ENCODE measurements at regions not wholly inside any gene's neighbourhood (a gene's known extent, or its start where the extent isn't known, plus 50 kb on each side); places are given as distances from the start of the nearest gene placed in this dataset.

DNA sequence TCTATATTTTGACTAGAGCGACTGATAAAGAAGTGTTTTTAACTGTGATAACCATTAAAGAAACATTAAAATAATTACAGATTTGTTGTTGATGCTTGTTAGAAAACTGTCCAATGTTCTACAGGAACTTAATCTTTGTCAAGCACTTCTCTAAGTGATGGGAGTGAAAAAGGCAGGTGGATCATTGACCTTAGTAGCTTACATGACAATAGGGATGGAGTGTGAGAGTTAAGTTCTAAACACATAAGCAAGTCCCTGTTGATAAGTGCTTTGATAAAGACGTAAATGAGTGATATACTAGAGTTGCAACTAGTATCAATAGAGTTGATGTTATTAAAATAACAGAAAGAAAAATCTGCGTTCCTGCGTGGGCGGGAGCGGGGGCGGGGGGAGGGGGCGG lies 931.5 kb upstream of the EPHA7 start:
- H3K4me2 ChIP-seq (replicated peaks; ENCODE audit: low read depth, low read length, poor library complexity, severe bottlenecking) = no peak overlapping the region
- no peaks in the 10 kb centered on the region for H3K36me3 ChIP-seq (replicated peaks in 1 of 2; ENCODE audit: control extremely low read depth in 1 of 2, control insufficient read depth in 1 of 2, extremely low read depth in 1 of 2, insufficient read depth in 2 of 2, low read length in 1 of 2)
- 74% methylated on average over 5 of the region's 8 CpGs for WGBS (ENCODE audit: insufficient coverage)
- no peaks in the 10 kb centered on the region for H3K27me3 Mint-ChIP-seq
- H3K9me3 Mint-ChIP-seq (ENCODE audit: insufficient read depth) = peaks cover 4% of the 10 kb centered on the region
- no peak for ATAC-seq (ENCODE audit: low read depth)
- H3K27ac Mint-ChIP-seq = no peak overlapping the region
- no peaks in the 10 kb centered on the region for H4K20me1 ChIP-seq (ENCODE audit: control insufficient read depth, insufficient read depth, low read length, poor library complexity, severe bottlenecking)
- intact Hi-C loops (cut with micrococcal nuclease) = no loop called here
- no peak overlapping the region for H3K4me3 Mint-ChIP-seq
- no peaks in the 10 kb centered on the region for H3K9me3 ChIP-seq (ENCODE audit: control extremely low read depth in 1 of 3, control insufficient read depth in 2 of 3, insufficient read depth in 1 of 3, low read length in 2 of 3)
- H3K4me1 Mint-ChIP-seq = no peaks in the 10 kb centered on the region
- no peak overlapping the region for H3K4me3 ChIP-seq (ENCODE audit: control extremely low read depth in 1 of 5, extremely low read depth in 1 of 5, insufficient read depth in 1 of 5, low read depth in 2 of 5, low read length in 4 of 5)
- H3K79me2 ChIP-seq (ENCODE audit: control insufficient read depth, insufficient read depth, low read length) = no peaks in the 10 kb centered on the region
- H2AFZ ChIP-seq (ENCODE audit: insufficient read depth, low read depth, low read length, poor library complexity, severe bottlenecking) = no peak overlapping the region
- H3K9ac ChIP-seq (ENCODE audit: low read length) = no peak overlapping the region
- POLR2A ChIA-PET = no interaction called here
- CTCF ChIA-PET = no interaction called here
- H3K27me3 ChIP-seq (replicated peaks in 1 of 4; ENCODE audit: control extremely low read depth in 1 of 4, control insufficient read depth in 3 of 4, insufficient read depth in 4 of 4, low read length in 3 of 4) = no peaks in the 10 kb centered on the region
- no peaks in the 10 kb centered on the region for H3K4me1 ChIP-seq (ENCODE audit: control insufficient read depth in 2 of 2, insufficient read depth in 2 of 2, low read length in 2 of 2)
- no peak overlapping the region for H3K27ac ChIP-seq (ENCODE audit: low read length in 2 of 2)
- no peak for DNase-seq
- no peak for TF ChIP-seq EZH2 (IDR thresholded peaks at IDR 0.05; ENCODE audit: borderline replicate concordance, insufficient read depth, low read depth, low read length, poor library complexity, severe bottlenecking)
- TF ChIP-seq, protein P1, sequence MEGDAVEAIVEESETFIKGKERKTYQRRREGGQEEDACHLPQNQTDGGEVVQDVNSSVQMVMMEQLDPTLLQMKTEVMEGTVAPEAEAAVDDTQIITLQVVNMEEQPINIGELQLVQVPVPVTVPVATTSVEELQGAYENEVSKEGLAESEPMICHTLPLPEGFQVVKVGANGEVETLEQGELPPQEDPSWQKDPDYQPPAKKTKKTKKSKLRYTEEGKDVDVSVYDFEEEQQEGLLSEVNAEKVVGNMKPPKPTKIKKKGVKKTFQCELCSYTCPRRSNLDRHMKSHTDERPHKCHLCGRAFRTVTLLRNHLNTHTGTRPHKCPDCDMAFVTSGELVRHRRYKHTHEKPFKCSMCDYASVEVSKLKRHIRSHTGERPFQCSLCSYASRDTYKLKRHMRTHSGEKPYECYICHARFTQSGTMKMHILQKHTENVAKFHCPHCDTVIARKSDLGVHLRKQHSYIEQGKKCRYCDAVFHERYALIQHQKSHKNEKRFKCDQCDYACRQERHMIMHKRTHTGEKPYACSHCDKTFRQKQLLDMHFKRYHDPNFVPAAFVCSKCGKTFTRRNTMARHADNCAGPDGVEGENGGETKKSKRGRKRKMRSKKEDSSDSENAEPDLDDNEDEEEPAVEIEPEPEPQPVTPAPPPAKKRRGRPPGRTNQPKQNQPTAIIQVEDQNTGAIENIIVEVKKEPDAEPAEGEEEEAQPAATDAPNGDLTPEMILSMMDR (IDR thresholded peaks at IDR 0.05) = no peak

DNA sequence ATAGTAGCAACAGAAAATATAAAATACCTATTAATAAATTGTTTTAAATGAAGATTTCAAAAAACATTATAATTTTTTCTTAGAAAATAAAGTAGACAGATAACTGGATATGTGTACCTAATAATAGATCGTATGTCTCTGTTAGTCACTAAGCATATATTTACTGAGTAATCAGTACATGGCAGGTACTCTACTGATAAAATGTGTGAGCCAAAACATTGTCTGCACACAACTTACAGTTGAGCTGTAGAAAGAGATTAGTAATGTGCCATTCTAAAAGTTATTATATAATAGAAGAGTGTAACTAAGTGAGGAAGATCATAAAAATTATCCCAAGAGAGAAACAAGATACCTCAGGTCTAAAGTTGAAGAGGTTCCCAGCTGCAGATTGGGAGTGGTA lies 929.9 kb upstream of the EPHA7 start:
- Mint-ChIP-seq H3K27me3 (no peaks in the 10 kb centered on the region), H3K27ac (no peak overlapping the region), H3K4me3 (no peak overlapping the region), H3K4me1 (no peaks in the 10 kb centered on the region), H3K9me3 (ENCODE audit: insufficient read depth) (peaks cover 2% of the 10 kb centered on the region)
- no peaks in the 10 kb centered on the region for H3K27me3 ChIP-seq (replicated peaks in 1 of 4; ENCODE audit: control extremely low read depth in 1 of 4, control insufficient read depth in 3 of 4, insufficient read depth in 4 of 4, low read length in 3 of 4)
- no peaks in the 10 kb centered on the region for H3K36me3 ChIP-seq (replicated peaks in 1 of 2; ENCODE audit: control extremely low read depth in 1 of 2, control insufficient read depth in 1 of 2, extremely low read depth in 1 of 2, insufficient read depth in 2 of 2, low read length in 1 of 2)
- WGBS (ENCODE audit: insufficient coverage) = no CpG with 5 or more reads among the region's 1 CpG
- no peak for ATAC-seq (ENCODE audit: low read depth)
- POLR2A ChIA-PET = no interaction called here
- no peak overlapping the region for H3K27ac ChIP-seq (ENCODE audit: low read length in 2 of 2)
- no peak overlapping the region for H3K4me2 ChIP-seq (replicated peaks; ENCODE audit: low read depth, low read length, poor library complexity, severe bottlenecking)
- no peaks in the 10 kb centered on the region for H4K20me1 ChIP-seq (ENCODE audit: control insufficient read depth, insufficient read depth, low read length, poor library complexity, severe bottlenecking)
- no peak overlapping the region for H3K9ac ChIP-seq (ENCODE audit: low read length)
- no peak overlapping the region for H2AFZ ChIP-seq (ENCODE audit: insufficient read depth, low read depth, low read length, poor library complexity, severe bottlenecking)
- H3K4me3 ChIP-seq (ENCODE audit: control extremely low read depth in 1 of 5, extremely low read depth in 1 of 5, insufficient read depth in 1 of 5, low read depth in 2 of 5, low read length in 4 of 5) = no peak overlapping the region
- CTCF ChIA-PET = no interaction called here
- DNase-seq = no peak
- intact Hi-C loops (cut with micrococcal nuclease) = no loop called here
- H3K9me3 ChIP-seq (ENCODE audit: control extremely low read depth in 1 of 3, control insufficient read depth in 2 of 3, insufficient read depth in 1 of 3, low read length in 2 of 3) = no peaks in the 10 kb centered on the region
- TF ChIP-seq, protein P1 (IDR thresholded peaks at IDR 0.05) = no peak
- no peak for TF ChIP-seq EZH2 (IDR thresholded peaks at IDR 0.05; ENCODE audit: borderline replicate concordance, insufficient read depth, low read depth, low read length, poor library complexity, severe bottlenecking)
- H3K79me2 ChIP-seq (ENCODE audit: control insufficient read depth, insufficient read depth, low read length) = no peaks in the 10 kb centered on the region
- no peaks in the 10 kb centered on the region for H3K4me1 ChIP-seq (ENCODE audit: control insufficient read depth in 2 of 2, insufficient read depth in 2 of 2, low read length in 2 of 2)

All from B cell (primary cell).